SK-N-SH (cell line): ENCODE measurements at regions not wholly inside any gene's neighbourhood (a gene's known extent, or its start where the extent isn't known, plus 50 kb on each side); places are given as distances from the start of the nearest gene placed in this dataset.
"Not testable (repeated sequence)": the region's sequence is repeated elsewhere in the genome, so short reads cannot be mapped to it uniquely, and the experiment has no call there.

Experiments
- CTCF ChIA-PET: fragments of 300-600, 350-600 bp; formaldehyde crosslinking; extraction: SDS; loops from one replicate; lab custom pipeline; 2021; lab: Yijun Ruan, JAX
- POLR2A ChIA-PET: fragments of 350-600 bp; sonication (Branson Sonifier 250); formaldehyde crosslinking; extraction: SDS; loops from one replicate; lab custom pipeline; 2020; ENCODE audit warnings: antibody characterized with exemption, inconsistent platforms; lab: Yijun Ruan, JAX
- DNase-seq: peaks from one replicate; pipeline ENCODE4 v3.0.0; 2012
- H2AFZ ChIP-seq: fragments of 200-600 bp; sonication (generic); 2 replicates; pipeline ENCODE4 v1.8.1; 2016; ENCODE audit warnings: antibody characterized with exemption, mild to moderate bottlenecking, low read depth
- H3F3A ChIP-seq: fragments of 200-600 bp; sonication (generic); replicated peaks from 2 replicates; pipeline ENCODE3; 2016; ENCODE audit warnings: antibody characterized with exemption, mild to moderate bottlenecking; ENCODE audit not compliant: insufficient read depth
- H3K27ac ChIP-seq, 2 experiments: fragments of 200-500 bp in 1 of 2; fragments of 200-600 bp in 1 of 2; sonication (Bioruptor generic) in 1 of 2; sonication (generic), shearing (Covaris generic) in 1 of 2; 2 replicates each; pipeline versions ENCODE4 v1.5.1 to v1.6.1; 2014 to 2016; ENCODE audit warnings: low read depth in 2 of 2, inconsistent platforms in 1 of 2, low read length in 1 of 2, mild to moderate bottlenecking in 1 of 2, mixed read lengths in 1 of 2
- H3K27me3 ChIP-seq: fragments of 200-600 bp; sonication (generic), shearing (Covaris generic); 2 replicates; pipeline ENCODE4 v1.6.1; 2016; ENCODE audit warnings: mixed run types; ENCODE audit not compliant: insufficient read depth
- H3K36me3 ChIP-seq, 2 experiments: fragments of 200-500 bp in 1 of 2; fragments of 200-600 bp in 1 of 2; sonication (Bioruptor generic) in 1 of 2; sonication (generic) in 1 of 2; replicated peaks in 1 of 2; 2 replicates each; pipeline versions ENCODE3 to v1.5.1; 2014 to 2016; ENCODE audit warnings: low read length in 1 of 2, mild to moderate bottlenecking in 1 of 2; ENCODE audit not compliant: insufficient read depth in 2 of 2, control insufficient read depth in 1 of 2
- H3K4me1 ChIP-seq, 2 experiments: fragments of 200-500 bp in 1 of 2; fragments of 200-600 bp in 1 of 2; sonication (Bioruptor generic) in 1 of 2; sonication (generic), shearing (Covaris generic) in 1 of 2; 2 replicates each; pipeline versions ENCODE4 v1.5.1 to v1.6.1; 2014 to 2016; ENCODE audit warnings: low read depth in 1 of 2, low read length in 1 of 2, mixed run types in 1 of 2; ENCODE audit not compliant: insufficient read depth in 2 of 2, control insufficient read depth in 1 of 2
- H3K4me2 ChIP-seq: fragments of 200-600 bp; sonication (generic), shearing (Covaris generic); 2 replicates; pipeline ENCODE4 v1.6.1; 2017; ENCODE audit warnings: mixed run types
- H3K4me3 ChIP-seq, 2 experiments: fragments of 200-500 bp in 1 of 2; fragments of 200-600 bp in 1 of 2; sonication (Bioruptor generic) in 1 of 2; sonication (generic), shearing (Covaris generic) in 1 of 2; 2 replicates each; pipeline versions ENCODE4 v1.5.1 to v1.8.1; 2014 to 2016; ENCODE audit warnings: low read depth in 2 of 2, inconsistent platforms in 1 of 2, low read length in 1 of 2, mild to moderate bottlenecking in 1 of 2, mixed read lengths in 1 of 2, moderate library complexity in 1 of 2
- H3K79me2 ChIP-seq: fragments of 200-600 bp; sonication (generic); 2 replicates; pipeline ENCODE4 v1.8.1; 2017; ENCODE audit warnings: mild to moderate bottlenecking; ENCODE audit not compliant: insufficient read depth
- H3K9ac ChIP-seq: fragments of 200-600 bp; sonication (generic); 2 replicates; pipeline ENCODE4 v1.6.1; 2017; ENCODE audit warnings: mixed run types
- H3K9me2 ChIP-seq: fragments of 200-600 bp; sonication (generic); 2 replicates; pipeline ENCODE4 v1.6.1; 2017; ENCODE audit warnings: mixed run types
- H3K9me3 ChIP-seq: fragments of 200-600 bp; sonication (generic); 2 replicates; pipeline ENCODE4 v1.6.1; 2017; ENCODE audit warnings: mixed run types, mild to moderate bottlenecking, moderate library complexity
- H4K20me1 ChIP-seq: fragments of 200-600 bp; sonication (generic); 2 replicates; pipeline ENCODE4 v1.6.1; 2017; ENCODE audit warnings: mild to moderate bottlenecking, mixed run types; ENCODE audit not compliant: insufficient read depth
- EP300 ChIP-seq, 2 experiments: IDR thresholded peaks; 2 replicates each; pipeline versions ENCODE4 v1.4.0 to v1.6.1; 2012; ENCODE audit warnings: borderline replicate concordance in 1 of 2, low read depth in 1 of 2, low read length in 1 of 2
- FOSL2 ChIP-seq: IDR thresholded peaks from 2 replicates; pipeline ENCODE4 v1.4.0; 2012; ENCODE audit warnings: low read depth, mild to moderate bottlenecking, moderate library complexity, borderline replicate concordance
- GABPA ChIP-seq: IDR thresholded peaks from 2 replicates; pipeline ENCODE4 v1.4.0; 2012; ENCODE audit warnings: low read depth, mild to moderate bottlenecking
- JUND ChIP-seq: IDR thresholded peaks from 2 replicates; pipeline ENCODE4 v1.4.0; 2012
- NFIC ChIP-seq: IDR thresholded peaks from 2 replicates; pipeline ENCODE4 v1.4.0; 2012; ENCODE audit warnings: borderline replicate concordance
- NRF1 ChIP-seq: IDR thresholded peaks from 2 replicates; pipeline ENCODE4 v1.6.1; 2012; ENCODE audit warnings: low read depth, mild to moderate bottlenecking, low read length
- POLR2AphosphoS5 ChIP-seq: IDR thresholded peaks from 2 replicates; pipeline ENCODE4 v1.6.1; 2012; ENCODE audit warnings: low read depth, low read length
- RFX5 ChIP-seq: IDR thresholded peaks from 2 replicates; pipeline ENCODE4 v1.6.1; 2012; ENCODE audit warnings: mild to moderate bottlenecking, improper control_type of control experiment, low read length
- RXRA ChIP-seq: IDR thresholded peaks from 2 replicates; pipeline ENCODE4 v1.4.0; 2012; ENCODE audit warnings: low read depth, mild to moderate bottlenecking, borderline replicate concordance
- SIN3A ChIP-seq: IDR thresholded peaks from 2 replicates; pipeline ENCODE4 v1.6.1; 2012; ENCODE audit warnings: low read depth, mild to moderate bottlenecking, low read length, moderate library complexity, borderline replicate concordance
- WGBS: methylation state at CpG from one replicate; pipeline ENCODE4 v1.1.6; 2017; ENCODE audit warnings: low lambda C conversion rate; 5-methylcytosine and 5-hydroxymethylcytosine counted together
- TF ChIP-seq, protein P1 (sequence below): IDR thresholded peaks from 2 replicates; pipeline ENCODE4 v1.6.1; 2012; ENCODE audit warnings: mild to moderate bottlenecking, low read depth, low read length, moderate library complexity
- TF ChIP-seq, protein P2 (sequence below): IDR thresholded peaks from 2 replicates; pipeline ENCODE4 v1.4.0; 2012; ENCODE audit warnings: low read depth
- TF ChIP-seq, protein P3 (sequence below): fragments of 150-350 bp; IDR thresholded peaks from 2 replicates; pipeline ENCODE4 v1.6.1; 2017; ENCODE audit warnings: antibody characterized with exemption, low read length, low read depth, borderline replicate concordance

DNA sequence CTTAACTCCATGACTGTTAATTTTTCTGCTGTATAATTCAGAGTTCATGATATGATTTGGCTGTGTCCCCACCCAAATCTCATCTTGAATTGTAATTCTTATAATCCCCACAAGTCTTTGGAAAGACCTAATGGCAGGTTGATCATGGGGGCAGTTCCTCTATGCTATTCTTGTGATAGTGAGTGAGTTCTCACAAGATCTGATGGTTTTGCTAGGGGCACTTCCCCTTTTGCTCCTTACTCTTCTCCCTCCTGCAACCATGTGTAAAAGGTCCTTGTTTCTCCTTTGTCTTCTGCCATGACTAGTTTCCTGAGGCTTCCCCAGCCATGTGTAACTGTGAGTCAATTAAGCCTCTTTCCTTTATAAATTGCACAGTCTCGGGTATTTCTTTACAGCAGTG lies 1751.9 kb downstream of the ARAP2 start:
- H3K27ac ChIP-seq = no peak overlapping the region
- no peaks in the 10 kb centered on the region for H3F3A ChIP-seq
- no peaks in the 10 kb centered on the region for H3K4me1 ChIP-seq
- H2AFZ ChIP-seq = no peak overlapping the region
- H3K4me3 ChIP-seq = no peak overlapping the region
- H4K20me1 ChIP-seq = no peaks in the 10 kb centered on the region
- no peaks in the 10 kb centered on the region for H3K27me3 ChIP-seq
- POLR2A ChIA-PET = no interaction called here
- DNase-seq = no peak
- CTCF ChIA-PET = no interaction called here
- no peak overlapping the region for H3K9ac ChIP-seq
- no peaks in the 10 kb centered on the region for H3K9me3 ChIP-seq
- no peak overlapping the region for H3K4me2 ChIP-seq
- no peaks in the 10 kb centered on the region for H3K79me2 ChIP-seq
- WGBS = 9% methylated on average over 1 of the region's 1 CpG
- H3K9me2 ChIP-seq = no peaks in the 10 kb centered on the region
- no peaks in the 10 kb centered on the region for H3K36me3 ChIP-seq
- TF ChIP-seq NRF1 (no peak), RFX5 (no peak), GABPA (no peak), NFIC (no peak), RXRA (no peak), FOSL2 (no peak), EP300 (IDR thresholded peaks at IDR 0.05; ENCODE audit: borderline replicate concordance in 1 of 2, low read depth in 1 of 2, low read length in 1 of 2) (no peak), JUND (no peak)
- TF ChIP-seq, protein P1, sequence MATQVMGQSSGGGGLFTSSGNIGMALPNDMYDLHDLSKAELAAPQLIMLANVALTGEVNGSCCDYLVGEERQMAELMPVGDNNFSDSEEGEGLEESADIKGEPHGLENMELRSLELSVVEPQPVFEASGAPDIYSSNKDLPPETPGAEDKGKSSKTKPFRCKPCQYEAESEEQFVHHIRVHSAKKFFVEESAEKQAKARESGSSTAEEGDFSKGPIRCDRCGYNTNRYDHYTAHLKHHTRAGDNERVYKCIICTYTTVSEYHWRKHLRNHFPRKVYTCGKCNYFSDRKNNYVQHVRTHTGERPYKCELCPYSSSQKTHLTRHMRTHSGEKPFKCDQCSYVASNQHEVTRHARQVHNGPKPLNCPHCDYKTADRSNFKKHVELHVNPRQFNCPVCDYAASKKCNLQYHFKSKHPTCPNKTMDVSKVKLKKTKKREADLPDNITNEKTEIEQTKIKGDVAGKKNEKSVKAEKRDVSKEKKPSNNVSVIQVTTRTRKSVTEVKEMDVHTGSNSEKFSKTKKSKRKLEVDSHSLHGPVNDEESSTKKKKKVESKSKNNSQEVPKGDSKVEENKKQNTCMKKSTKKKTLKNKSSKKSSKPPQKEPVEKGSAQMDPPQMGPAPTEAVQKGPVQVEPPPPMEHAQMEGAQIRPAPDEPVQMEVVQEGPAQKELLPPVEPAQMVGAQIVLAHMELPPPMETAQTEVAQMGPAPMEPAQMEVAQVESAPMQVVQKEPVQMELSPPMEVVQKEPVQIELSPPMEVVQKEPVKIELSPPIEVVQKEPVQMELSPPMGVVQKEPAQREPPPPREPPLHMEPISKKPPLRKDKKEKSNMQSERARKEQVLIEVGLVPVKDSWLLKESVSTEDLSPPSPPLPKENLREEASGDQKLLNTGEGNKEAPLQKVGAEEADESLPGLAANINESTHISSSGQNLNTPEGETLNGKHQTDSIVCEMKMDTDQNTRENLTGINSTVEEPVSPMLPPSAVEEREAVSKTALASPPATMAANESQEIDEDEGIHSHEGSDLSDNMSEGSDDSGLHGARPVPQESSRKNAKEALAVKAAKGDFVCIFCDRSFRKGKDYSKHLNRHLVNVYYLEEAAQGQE = no peak
- TF ChIP-seq, protein P2, sequence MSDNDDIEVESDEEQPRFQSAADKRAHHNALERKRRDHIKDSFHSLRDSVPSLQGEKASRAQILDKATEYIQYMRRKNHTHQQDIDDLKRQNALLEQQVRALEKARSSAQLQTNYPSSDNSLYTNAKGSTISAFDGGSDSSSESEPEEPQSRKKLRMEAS = no peak

DNA sequence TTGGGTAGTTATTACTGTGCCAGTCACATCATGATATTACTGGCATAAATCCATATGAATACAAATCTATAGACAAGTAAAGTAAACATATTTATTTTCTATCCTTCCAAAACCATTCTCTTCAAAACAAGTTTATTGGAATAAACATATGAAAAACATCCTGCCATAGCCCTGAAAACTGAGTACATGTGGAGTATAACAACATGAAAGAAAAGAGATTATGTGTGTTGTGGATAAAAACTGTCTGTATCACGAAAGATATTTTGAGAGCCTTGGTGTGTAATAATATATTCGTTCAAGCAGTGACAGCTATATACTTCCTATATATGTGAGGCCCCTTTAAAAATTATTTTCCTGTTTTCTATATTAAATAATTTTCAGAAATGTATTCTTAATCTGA lies 1742.2 kb downstream of the ARAP2 start:
- Histone ChIP-seq H3K4me3 (no peak overlapping the region), H4K20me1 (no peaks in the 10 kb centered on the region), H3K27ac (no peak overlapping the region), H3F3A (no peaks in the 10 kb centered on the region), H3K9ac (no peak overlapping the region), H3K9me2 (no peaks in the 10 kb centered on the region), H3K9me3 (no peaks in the 10 kb centered on the region), H3K4me2 (no peak overlapping the region), H2AFZ (no peak overlapping the region), H3K79me2 (no peaks in the 10 kb centered on the region), H3K4me1 (no peaks in the 10 kb centered on the region), H3K27me3 (no peaks in the 10 kb centered on the region), H3K36me3 (no peaks in the 10 kb centered on the region)
- ChIA-PET CTCF (no interaction called here), POLR2A (no interaction called here)
- DNase-seq = no peak
- 17% methylated on average over 2 of the region's 2 CpGs for WGBS
- TF ChIP-seq GABPA (no peak), POLR2AphosphoS5 (no peak), SIN3A (no peak), FOSL2 (no peak)
- TF ChIP-seq, protein P3, sequence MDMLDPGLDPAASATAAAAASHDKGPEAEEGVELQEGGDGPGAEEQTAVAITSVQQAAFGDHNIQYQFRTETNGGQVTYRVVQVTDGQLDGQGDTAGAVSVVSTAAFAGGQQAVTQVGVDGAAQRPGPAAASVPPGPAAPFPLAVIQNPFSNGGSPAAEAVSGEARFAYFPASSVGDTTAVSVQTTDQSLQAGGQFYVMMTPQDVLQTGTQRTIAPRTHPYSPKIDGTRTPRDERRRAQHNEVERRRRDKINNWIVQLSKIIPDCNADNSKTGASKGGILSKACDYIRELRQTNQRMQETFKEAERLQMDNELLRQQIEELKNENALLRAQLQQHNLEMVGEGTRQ = no peak

DNA sequence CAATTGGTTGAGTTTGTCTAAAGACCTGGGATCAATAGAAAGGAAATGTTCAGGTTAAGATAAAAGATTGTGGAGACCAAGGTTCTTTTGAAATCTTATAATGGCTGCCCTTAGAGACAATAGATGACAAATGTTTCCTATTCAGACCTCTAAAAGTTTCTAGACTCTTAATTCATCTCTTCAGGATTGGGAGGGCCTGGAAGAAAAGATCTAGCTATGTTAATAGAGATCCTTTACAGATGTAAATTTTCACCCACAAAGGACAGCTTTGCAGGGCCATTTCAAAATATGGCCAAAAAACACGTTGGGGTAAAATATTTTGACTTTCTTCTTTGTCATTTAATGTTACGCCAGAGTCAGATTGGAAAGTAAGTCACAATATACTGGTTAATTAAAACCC lies 1739.6 kb downstream of the ARAP2 start:
- H3K27ac ChIP-seq, H3K4me2 ChIP-seq, CTCF ChIA-PET, H4K20me1 ChIP-seq, H3K4me3 ChIP-seq, H3K27me3 ChIP-seq, H3K79me2 ChIP-seq, H3K9ac ChIP-seq, H3K4me1 ChIP-seq, H3K9me3 ChIP-seq, H2AFZ ChIP-seq, DNase-seq, POLR2A ChIA-PET, H3K9me2 ChIP-seq, H3K36me3 ChIP-seq, H3F3A ChIP-seq: not testable (repeated sequence)
- 30% methylated on average over 2 of the region's 2 CpGs for WGBS

DNA sequence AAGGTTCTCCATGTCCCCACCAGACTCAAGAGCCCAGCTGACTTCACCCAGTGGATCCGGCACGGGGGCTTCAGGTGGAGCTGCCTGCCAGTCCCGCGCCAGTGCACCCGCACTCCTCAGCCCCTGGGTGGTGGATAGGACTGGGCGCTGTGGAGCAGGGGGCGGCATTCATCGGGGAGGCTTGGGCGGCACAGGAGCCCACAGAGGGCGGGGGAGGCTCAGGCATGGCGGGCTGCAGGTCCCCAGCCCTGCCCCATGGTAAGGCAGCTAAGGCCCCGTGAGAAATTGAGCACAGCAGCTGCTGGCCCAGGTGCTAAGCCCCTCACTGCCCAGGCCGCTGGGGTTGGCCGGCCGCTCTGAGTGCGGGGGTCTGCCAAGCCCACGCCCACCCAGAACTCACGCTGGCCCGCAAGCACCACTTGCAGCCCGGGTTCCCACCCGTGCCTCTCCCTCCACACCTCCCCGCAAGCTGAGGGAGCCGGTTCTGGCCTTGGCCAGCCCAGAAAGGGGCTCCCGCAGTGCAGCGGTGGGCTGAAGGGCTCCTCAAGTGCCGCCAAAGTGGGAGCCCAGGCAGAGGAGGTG lies 1737.7 kb downstream of the ARAP2 start:
- H3K27me3 ChIP-seq, H2AFZ ChIP-seq, H3K36me3 ChIP-seq, H3K27ac ChIP-seq, H3F3A ChIP-seq, H3K9me2 ChIP-seq, H3K4me1 ChIP-seq, H3K79me2 ChIP-seq, CTCF ChIA-PET, H3K9me3 ChIP-seq, DNase-seq, H3K9ac ChIP-seq, H4K20me1 ChIP-seq, H3K4me2 ChIP-seq, H3K4me3 ChIP-seq, POLR2A ChIA-PET: not testable (repeated sequence)
- WGBS = 77% methylated on average over 10 of the region's 26 CpGs
